C4-2B (cell line): ENCODE measurements at regions not wholly inside any gene's neighbourhood (a gene's known extent, or its start where the extent isn't known, plus 50 kb on each side); places are given as distances from the start of the nearest gene placed in this dataset.

ENCODE experiments used
- ZFX ChIP-seq: fragments of 450-650 bp; IDR thresholded peaks from 2 replicates; pipeline ENCODE4 v1.6.1; 2017
- TF ChIP-seq, protein P1 (sequence below): fragments of 450-650 bp; conservative IDR thresholded peaks from 2 replicates; pipeline ENCODE4 v1.5.1; 2017; ENCODE audit warnings: mild to moderate bottlenecking

DNA sequence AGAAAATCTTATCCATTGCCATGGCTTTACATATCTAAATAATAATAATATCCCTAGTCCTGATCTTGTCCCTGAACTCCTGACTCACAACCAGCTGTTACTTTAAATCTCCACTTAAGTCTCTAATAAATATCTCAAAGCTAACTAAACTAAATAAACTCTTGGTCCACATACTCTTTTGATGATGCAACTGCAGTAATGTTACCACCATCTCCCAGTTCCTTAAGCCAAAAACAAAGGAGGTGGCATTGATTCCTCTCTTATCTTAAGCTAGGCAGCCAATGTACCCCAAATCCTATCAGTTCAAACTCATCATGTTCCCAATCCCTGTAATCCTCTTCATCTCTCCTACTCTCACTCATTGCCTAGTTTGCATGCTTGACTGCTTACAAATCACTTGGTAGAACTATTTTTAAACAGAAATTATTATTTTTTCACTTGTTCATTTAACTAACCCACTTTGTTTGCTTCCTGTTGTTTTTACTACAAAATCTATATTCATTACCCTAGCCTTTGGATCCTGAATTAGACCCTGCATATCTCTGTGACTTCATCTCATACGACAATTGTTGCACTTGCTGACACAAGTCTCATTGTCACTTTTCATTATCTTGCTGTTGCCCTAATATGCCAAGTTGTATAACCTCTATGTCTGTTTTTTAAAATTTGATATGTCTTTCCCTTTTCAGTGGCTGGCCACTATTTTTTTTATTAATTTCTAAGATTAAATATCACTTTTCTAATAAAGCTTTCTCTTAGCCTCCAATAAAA is 462.2 kb downstream of the ZPLD1 start:
- TF ChIP-seq, protein P1, sequence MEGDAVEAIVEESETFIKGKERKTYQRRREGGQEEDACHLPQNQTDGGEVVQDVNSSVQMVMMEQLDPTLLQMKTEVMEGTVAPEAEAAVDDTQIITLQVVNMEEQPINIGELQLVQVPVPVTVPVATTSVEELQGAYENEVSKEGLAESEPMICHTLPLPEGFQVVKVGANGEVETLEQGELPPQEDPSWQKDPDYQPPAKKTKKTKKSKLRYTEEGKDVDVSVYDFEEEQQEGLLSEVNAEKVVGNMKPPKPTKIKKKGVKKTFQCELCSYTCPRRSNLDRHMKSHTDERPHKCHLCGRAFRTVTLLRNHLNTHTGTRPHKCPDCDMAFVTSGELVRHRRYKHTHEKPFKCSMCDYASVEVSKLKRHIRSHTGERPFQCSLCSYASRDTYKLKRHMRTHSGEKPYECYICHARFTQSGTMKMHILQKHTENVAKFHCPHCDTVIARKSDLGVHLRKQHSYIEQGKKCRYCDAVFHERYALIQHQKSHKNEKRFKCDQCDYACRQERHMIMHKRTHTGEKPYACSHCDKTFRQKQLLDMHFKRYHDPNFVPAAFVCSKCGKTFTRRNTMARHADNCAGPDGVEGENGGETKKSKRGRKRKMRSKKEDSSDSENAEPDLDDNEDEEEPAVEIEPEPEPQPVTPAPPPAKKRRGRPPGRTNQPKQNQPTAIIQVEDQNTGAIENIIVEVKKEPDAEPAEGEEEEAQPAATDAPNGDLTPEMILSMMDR: no peak
- TF ChIP-seq ZFX: no peak
